Skeletal muscle tissue (tissue), 3 donors: ENCODE measurements at regions not wholly inside any gene's neighbourhood (a gene's known extent, or its start where the extent isn't known, plus 50 kb on each side); places are given as distances from the start of the nearest gene placed in this dataset.
"Not testable (repeated sequence)": the region's sequence is repeated elsewhere in the genome, so short reads cannot be mapped to it uniquely, and the experiment has no call there.

ENCODE experiments used
- H3K27ac ChIP-seq: one replicate; pipeline ENCODE4 v1.7.0; 2013; ENCODE audit warnings: mild to moderate bottlenecking, low read depth, low read length, inconsistent platforms
- H3K27me3 ChIP-seq, 3 donors: one replicate each; pipeline ENCODE4 v1.7.0; 2013; ENCODE audit warnings: low read length in 3 of 3; ENCODE audit not compliant: control insufficient read depth in 3 of 3, insufficient read depth in 3 of 3
- H3K36me3 ChIP-seq, 3 donors: one replicate each; pipeline ENCODE4 v1.7.0; 2013; ENCODE audit warnings: low read length in 3 of 3; ENCODE audit not compliant: control insufficient read depth in 3 of 3, insufficient read depth in 3 of 3
- H3K4me1 ChIP-seq, 3 donors: one replicate each; pipeline ENCODE4 v1.7.0; 2013; ENCODE audit warnings: low read length in 3 of 3, mild to moderate bottlenecking in 3 of 3; ENCODE audit not compliant: control insufficient read depth in 3 of 3, insufficient read depth in 3 of 3
- H3K4me3 ChIP-seq, 3 donors: one replicate each; pipeline ENCODE4 v1.7.0; 2013; ENCODE audit warnings: low read length in 3 of 3
- H3K9ac ChIP-seq, 3 donors: one replicate each; pipeline ENCODE4 v1.7.0; 2013; ENCODE audit warnings: low read length in 3 of 3, mild to moderate bottlenecking in 3 of 3, moderate library complexity in 2 of 3, low read depth in 1 of 3
- H3K9me3 ChIP-seq, 3 donors: one replicate each; pipeline ENCODE4 v1.7.0; 2013; ENCODE audit warnings: low read length in 3 of 3; ENCODE audit not compliant: control insufficient read depth in 3 of 3
- donor health status: Osteomylitis.

GRCh38 chr2:39845460-39846146, 66.5 kb upstream of the THUMPD2 start:
- Histone ChIP-seq H3K27me3 (no peaks in the 10 kb centered on the region), H3K9ac (no peak overlapping the region), H3K4me3 (no peak overlapping the region), H3K27ac (no peak overlapping the region), H3K4me1 (no peaks in the 10 kb centered on the region), H3K36me3 (no peaks in the 10 kb centered on the region), H3K9me3 (no peaks in the 10 kb centered on the region)

- Histone ChIP-seq H3K27ac (no peak overlapping the region), H3K4me3 (no peak overlapping the region), H3K4me1 (no peaks in the 10 kb centered on the region), H3K9me3 (no peaks in the 10 kb centered on the region), H3K9ac (no peak overlapping the region), H3K36me3 (no peaks in the 10 kb centered on the region), H3K27me3 (no peaks in the 10 kb centered on the region)
These were observed 60.3 kb upstream of the THUMPD2 start for GRCh38 chr2:39839261-39839848.

- Histone ChIP-seq H3K4me1 (no peaks in the 10 kb centered on the region), H3K36me3 (no peaks in the 10 kb centered on the region), H3K9me3 (no peaks in the 10 kb centered on the region), H3K4me3 (no peak overlapping the region), H3K9ac (no peak overlapping the region), H3K27me3 (no peaks in the 10 kb centered on the region), H3K27ac (no peak overlapping the region)
These were observed 59.5 kb upstream of the THUMPD2 start for GRCh38 chr2:39838589-39838988.

GRCh38 chr2:39837856-39838453, 58.9 kb upstream of the THUMPD2 start:
- Histone ChIP-seq H3K4me1 (no peaks in the 10 kb centered on the region), H3K27me3 (no peaks in the 10 kb centered on the region), H3K36me3 (no peaks in the 10 kb centered on the region), H3K27ac (no peak overlapping the region), H3K9me3 (no peaks in the 10 kb centered on the region), H3K4me3 (no peak overlapping the region), H3K9ac (no peak overlapping the region)

- no peaks in the 10 kb centered on the region for H3K9me3 ChIP-seq
- H3K4me3 ChIP-seq: no peak overlapping the region
- no peaks in the 10 kb centered on the region for H3K27me3 ChIP-seq
- no peak overlapping the region for H3K9ac ChIP-seq
- H3K36me3 ChIP-seq: no peaks in the 10 kb centered on the region
- no peaks in the 10 kb centered on the region for H3K4me1 ChIP-seq
- no peak overlapping the region for H3K27ac ChIP-seq
These were observed 57.6 kb upstream of the THUMPD2 start for GRCh38 chr2:39836638-39837037.

GRCh38 chr2:39834426-39834825, 55.4 kb upstream of the THUMPD2 start:
- no peaks in the 10 kb centered on the region for H3K27me3 ChIP-seq
- H3K27ac ChIP-seq: no peak overlapping the region
- no peak overlapping the region for H3K4me3 ChIP-seq
- no peaks in the 10 kb centered on the region for H3K36me3 ChIP-seq
- H3K9me3 ChIP-seq: no peaks in the 10 kb centered on the region
- no peak overlapping the region for H3K9ac ChIP-seq
- no peaks in the 10 kb centered on the region for H3K4me1 ChIP-seq

- H3K9ac ChIP-seq, H3K27ac ChIP-seq, H3K9me3 ChIP-seq, H3K36me3 ChIP-seq, H3K4me3 ChIP-seq, H3K4me1 ChIP-seq, H3K27me3 ChIP-seq: not testable (repeated sequence)
These were observed 51.6 kb upstream of the THUMPD2 start for GRCh38 chr2:39830610-39831009.
